Epithelial cell of esophagus (primary cell): ENCODE measurements at regions not wholly inside any gene's neighbourhood (a gene's known extent, or its start where the extent isn't known, plus 50 kb on each side); places are given as distances from the start of the nearest gene placed in this dataset.
A peak's percentile ranks its signal among the peaks of the same experiment; 100 is the strongest.

Experiments
- DNase-seq: peaks from one replicate; pipeline ENCODE4 v3.0.0; 2010; ENCODE audit warnings: low read depth
- H3K4me3 ChIP-seq: 2 replicates; pipeline ENCODE4 v1.5.1; 2011; ENCODE audit warnings: mild to moderate bottlenecking, low read length, control low read depth
- TF ChIP-seq, protein P1 (sequence below): IDR thresholded peaks from 2 replicates; pipeline ENCODE4 v1.5.1; 2011; ENCODE audit warnings: low read depth, mild to moderate bottlenecking, low read length, control low read depth, inconsistent platforms; ENCODE audit not compliant: insufficient read depth; ENCODE audit errors: missing control alignments

DNA sequence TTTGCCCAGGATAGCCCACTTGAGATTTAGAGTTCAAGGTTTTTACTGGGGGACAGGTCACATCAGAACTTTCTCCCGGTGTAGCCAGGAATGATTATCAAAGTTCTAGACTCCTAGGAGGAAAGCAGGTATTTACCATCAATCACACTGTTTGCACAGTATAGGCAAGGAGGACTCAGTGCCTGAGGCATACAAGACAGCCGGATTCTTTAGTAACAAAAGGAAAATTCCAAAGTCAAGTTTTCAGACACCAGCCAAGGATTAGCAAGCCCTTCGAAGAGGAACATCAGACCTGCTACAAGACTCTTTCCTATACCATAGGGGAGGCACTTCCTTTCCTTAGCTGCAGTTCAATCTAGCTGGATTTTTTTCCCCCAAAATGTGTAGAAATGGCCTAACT, 197.8 kb upstream of the USP25 start:
- no peak for DNase-seq
- TF ChIP-seq, protein P1, sequence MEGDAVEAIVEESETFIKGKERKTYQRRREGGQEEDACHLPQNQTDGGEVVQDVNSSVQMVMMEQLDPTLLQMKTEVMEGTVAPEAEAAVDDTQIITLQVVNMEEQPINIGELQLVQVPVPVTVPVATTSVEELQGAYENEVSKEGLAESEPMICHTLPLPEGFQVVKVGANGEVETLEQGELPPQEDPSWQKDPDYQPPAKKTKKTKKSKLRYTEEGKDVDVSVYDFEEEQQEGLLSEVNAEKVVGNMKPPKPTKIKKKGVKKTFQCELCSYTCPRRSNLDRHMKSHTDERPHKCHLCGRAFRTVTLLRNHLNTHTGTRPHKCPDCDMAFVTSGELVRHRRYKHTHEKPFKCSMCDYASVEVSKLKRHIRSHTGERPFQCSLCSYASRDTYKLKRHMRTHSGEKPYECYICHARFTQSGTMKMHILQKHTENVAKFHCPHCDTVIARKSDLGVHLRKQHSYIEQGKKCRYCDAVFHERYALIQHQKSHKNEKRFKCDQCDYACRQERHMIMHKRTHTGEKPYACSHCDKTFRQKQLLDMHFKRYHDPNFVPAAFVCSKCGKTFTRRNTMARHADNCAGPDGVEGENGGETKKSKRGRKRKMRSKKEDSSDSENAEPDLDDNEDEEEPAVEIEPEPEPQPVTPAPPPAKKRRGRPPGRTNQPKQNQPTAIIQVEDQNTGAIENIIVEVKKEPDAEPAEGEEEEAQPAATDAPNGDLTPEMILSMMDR = no peak
- no peak overlapping the region for H3K4me3 ChIP-seq

DNA sequence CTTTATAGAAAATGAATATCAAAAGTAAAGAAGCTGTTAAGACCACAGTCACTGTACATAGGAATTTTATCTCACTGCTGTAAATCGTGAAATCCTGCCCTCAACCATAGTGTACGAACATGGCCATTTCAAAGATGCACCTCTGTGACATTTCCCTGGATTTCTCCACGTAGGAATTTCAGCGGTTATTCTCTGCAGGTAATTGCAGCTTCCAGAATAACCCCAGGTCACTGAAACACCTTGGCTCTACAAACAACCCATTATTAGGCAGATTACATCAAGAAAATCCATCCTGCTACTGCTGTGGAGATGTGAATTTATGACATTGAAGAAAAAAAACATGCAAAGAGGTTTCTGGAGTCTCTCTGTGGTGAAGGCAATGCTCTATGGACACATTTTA, 196.2 kb upstream of the USP25 start:
- TF ChIP-seq, protein P1 = no peak
- H3K4me3 ChIP-seq = no peak overlapping the region
- DNase-seq = no peak

DNA sequence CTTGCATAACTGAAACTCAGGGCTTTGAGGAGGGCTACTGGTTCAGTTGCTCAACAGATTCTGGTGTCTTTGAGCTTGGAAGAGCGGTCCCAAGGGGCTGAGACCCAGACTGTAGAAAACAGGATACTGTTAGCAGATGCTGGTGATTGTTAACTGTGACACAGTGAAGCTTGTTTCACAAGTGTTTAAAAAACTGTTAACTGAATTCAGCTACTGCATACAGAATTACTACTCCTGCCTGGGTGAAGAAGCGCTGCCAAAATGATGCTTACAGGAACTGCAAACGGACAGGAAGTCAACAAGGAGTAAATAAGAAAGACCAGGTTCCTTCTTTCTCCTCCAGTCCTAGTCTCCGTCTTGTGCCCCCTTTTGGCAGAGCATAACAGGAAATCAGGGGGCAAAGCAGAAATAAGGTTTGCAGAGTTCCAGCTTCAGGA, 195.3 kb upstream of the USP25 start:
- no peak for DNase-seq
- no peak overlapping the region for H3K4me3 ChIP-seq
- TF ChIP-seq, protein P1 = no peak

DNA sequence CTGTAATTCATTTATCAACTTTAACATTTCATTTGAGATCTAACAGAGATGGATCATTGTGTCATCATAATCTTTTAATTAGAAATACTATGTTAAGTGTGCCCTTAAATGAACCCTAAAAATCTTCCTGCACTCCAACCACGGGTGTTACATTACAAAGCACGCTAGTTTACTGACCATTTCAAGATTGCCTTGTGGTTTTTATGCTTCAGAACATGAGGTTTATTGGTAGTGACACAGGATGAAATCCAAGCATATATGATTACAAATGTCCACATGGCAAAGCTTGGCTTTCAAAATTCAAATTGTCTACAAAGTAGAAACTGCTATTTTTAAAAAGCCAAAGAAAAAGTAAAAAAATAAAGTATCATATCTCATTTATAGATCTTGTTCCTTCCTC, 190.4 kb upstream of the USP25 start:
- TF ChIP-seq, protein P1 = no peak
- no peak overlapping the region for H3K4me3 ChIP-seq
- DNase-seq = no peak

DNA sequence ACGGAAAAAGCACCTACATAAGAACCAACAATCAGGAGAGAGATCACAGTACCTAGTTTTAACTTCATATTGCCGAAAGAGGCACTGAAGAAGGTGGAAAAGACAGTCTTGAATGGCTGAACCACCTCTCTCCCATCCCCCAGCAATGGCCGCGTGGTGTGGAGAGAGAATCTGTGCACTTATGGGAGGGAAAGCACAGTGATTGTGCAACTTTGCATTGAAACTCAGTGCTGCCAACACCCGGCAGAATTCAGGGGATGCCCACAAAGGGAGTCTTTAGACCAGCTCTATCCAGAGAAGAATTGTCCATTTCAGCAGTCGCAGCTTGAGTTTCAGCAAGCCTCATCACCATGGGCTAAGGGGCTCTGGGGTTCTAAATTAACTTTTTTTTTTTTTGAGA, 186.3 kb upstream of the USP25 start:
- no peak for DNase-seq
- TF ChIP-seq, protein P1 = no peak

DNA sequence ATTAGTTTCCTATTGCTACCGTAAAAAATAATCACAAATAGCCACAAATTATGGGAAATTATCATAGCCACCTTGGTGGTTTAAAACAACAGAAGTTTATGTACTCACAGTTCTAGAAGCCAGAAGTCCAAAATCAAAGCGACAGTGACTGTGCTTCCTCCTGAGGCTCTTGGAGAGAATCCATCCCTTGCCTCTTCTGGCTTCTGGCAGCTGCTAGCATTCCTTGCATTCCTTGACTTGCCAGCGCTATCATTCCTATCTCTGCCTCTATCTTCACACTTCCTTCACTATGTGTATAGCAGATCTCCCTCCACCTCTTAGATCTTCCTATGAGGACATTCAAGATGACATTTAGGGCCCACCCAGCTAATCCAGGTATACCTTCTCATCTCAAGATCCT, 180.1 kb upstream of the USP25 start:
- no peak overlapping the region for H3K4me3 ChIP-seq
- DNase-seq = no peak
- TF ChIP-seq, protein P1 = no peak

More for the DNA sequence above, 186.3 kb upstream of the USP25 start:
- H3K4me3 ChIP-seq = no peak overlapping the region

DNA sequence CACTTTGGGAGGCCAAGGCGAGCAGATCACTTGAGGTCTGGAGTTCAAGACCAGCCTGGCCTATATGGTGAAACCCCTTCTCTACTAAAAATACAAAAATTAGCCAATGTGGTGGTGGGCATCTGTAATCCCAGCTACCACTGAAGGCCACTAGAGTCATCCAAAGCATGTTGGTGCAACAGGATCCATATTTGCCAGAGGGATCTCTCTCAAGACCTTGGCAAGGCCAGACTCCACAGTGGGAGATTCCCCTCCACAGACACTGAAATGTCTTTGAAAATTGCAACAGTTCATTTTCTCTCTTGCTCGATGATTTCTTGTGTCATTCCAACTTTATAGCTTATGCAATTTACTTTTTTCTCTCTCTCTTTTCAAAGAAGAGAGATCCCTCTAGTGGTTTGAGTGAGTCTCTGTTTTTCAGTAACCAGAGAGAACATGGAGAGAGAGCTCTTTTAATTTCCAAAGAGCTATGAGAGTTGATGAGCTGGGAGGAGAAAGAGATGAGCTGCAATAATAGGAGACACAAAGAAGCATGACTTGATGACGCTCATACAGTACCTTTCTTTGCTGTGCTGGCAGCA, 176.8 kb upstream of the USP25 start:
- H3K4me3 ChIP-seq = no peak overlapping the region
- TF ChIP-seq, protein P1 = peak; percentile 61
- peak; percentile 35 for DNase-seq
